ENCODE measurements at regions not wholly inside any gene's neighbourhood (a gene's known extent, or its start where the extent isn't known, plus 50 kb on each side); places are given as distances from the start of the nearest gene placed in this dataset.
"Not testable (repeated sequence)": the region's sequence is repeated elsewhere in the genome, so short reads cannot be mapped to it uniquely, and the experiment has no call there.

GRCh38 chr4:169846396-169846795 lies 88.7 kb upstream of the HPF1 start:
- Histone ChIP-seq H3K4me1 (no peaks in the 10 kb centered on the region), H3K27me3 (peaks cover 0 to 7% (median 0%) of the 10 kb centered on the region in 9 donors), H3K36me3 (no peaks in the 10 kb centered on the region), H3K4me3 (no peak overlapping the region), H3K27ac (no peak overlapping the region), H3K9me3 (no peaks in the 10 kb centered on the region)
- WGBS, 4 donors, result 80 to 88% (median 84%) methylated on average over 2 of the region's 2 CpGs
- intact Hi-C loops (cut with DNase I), result no loop called here
- DNase-seq, result no peak
- no peak for ATAC-seq
- TF ChIP-seq, protein P1, sequence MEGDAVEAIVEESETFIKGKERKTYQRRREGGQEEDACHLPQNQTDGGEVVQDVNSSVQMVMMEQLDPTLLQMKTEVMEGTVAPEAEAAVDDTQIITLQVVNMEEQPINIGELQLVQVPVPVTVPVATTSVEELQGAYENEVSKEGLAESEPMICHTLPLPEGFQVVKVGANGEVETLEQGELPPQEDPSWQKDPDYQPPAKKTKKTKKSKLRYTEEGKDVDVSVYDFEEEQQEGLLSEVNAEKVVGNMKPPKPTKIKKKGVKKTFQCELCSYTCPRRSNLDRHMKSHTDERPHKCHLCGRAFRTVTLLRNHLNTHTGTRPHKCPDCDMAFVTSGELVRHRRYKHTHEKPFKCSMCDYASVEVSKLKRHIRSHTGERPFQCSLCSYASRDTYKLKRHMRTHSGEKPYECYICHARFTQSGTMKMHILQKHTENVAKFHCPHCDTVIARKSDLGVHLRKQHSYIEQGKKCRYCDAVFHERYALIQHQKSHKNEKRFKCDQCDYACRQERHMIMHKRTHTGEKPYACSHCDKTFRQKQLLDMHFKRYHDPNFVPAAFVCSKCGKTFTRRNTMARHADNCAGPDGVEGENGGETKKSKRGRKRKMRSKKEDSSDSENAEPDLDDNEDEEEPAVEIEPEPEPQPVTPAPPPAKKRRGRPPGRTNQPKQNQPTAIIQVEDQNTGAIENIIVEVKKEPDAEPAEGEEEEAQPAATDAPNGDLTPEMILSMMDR (IDR thresholded peaks at IDR 0.05), result no peak
- TF ChIP-seq POLR2A (IDR thresholded peaks at IDR 0.05), result no peak

GRCh38 chr4:169841776-169842175 lies 84.0 kb upstream of the HPF1 start:
- ATAC-seq (no peak), DNase-seq (no peak)
- Histone ChIP-seq H3K9me3 (no peaks in the 10 kb centered on the region), H3K27ac (no peak overlapping the region), H3K36me3 (no peaks in the 10 kb centered on the region), H3K27me3 (no peaks in the 10 kb centered on the region), H3K4me1 (no peaks in the 10 kb centered on the region), H3K4me3 (no peak overlapping the region)
- TF ChIP-seq, protein P1 (IDR thresholded peaks at IDR 0.05), result no peak
- TF ChIP-seq POLR2A (IDR thresholded peaks at IDR 0.05), result no peak
- WGBS, 4 donors, result 86 to 91% (median 89%) methylated on average over 3 of the region's 3 CpGs
- intact Hi-C loops (cut with DNase I), result no loop called here

- WGBS, 4 donors, result 48 to 55% (median 52%) methylated on average over 3 of the region's 3 CpGs
- TF ChIP-seq, protein P1 (IDR thresholded peaks at IDR 0.05), result no peak
- TF ChIP-seq POLR2A (IDR thresholded peaks at IDR 0.05), result no peak
- Histone ChIP-seq H3K36me3 (no peaks in the 10 kb centered on the region), H3K4me3 (no peak overlapping the region), H3K27me3 (no peaks in the 10 kb centered on the region), H3K9me3 (no peaks in the 10 kb centered on the region), H3K4me1 (no peaks in the 10 kb centered on the region), H3K27ac (no peak overlapping the region)
- ATAC-seq, result no peak
- intact Hi-C loops (cut with DNase I), result no loop called here
- no peak for DNase-seq
Observed at GRCh38 chr4:169840554-169840953, 82.8 kb upstream of the HPF1 start.

- H3K27me3 ChIP-seq; H3K4me3 ChIP-seq; ATAC-seq; H3K36me3 ChIP-seq; intact Hi-C loops (cut with DNase I); H3K27ac ChIP-seq; DNase-seq; H3K9me3 ChIP-seq; H3K4me1 ChIP-seq: not testable (repeated sequence)
- 85 to 94% (median 93%) methylated on average over 11 to 29 of the region's 29 CpGs for WGBS, 4 donors
Observed at GRCh38 chr4:169828329-169828728, 70.6 kb upstream of the HPF1 start.

DNA sequence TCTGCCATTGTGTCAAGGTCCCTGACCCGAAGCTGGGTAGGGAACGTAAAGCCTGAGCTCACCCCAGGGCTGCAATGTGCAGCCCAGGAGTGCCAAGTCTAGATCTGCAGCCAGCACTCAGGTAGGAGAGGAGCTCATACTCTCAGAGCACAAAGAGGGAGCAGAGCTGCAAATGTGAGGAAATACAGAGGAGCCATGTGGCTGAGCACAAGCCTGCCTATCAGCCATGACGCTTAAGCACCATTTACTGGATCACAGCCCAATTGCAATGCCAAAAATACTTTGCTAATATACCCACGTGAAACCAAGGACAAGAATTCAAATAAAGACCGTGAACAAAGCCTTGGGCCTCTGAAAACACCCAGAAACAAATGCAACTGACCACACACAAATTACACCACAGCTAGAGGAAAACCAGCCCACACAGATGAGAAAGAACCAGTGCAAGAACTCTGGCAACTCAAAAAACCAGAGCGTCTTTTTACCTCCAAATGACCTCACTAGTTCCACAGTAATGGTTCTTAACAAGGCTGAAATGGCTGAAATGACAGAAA lies 69.0 kb upstream of the HPF1 start:
- peak in 3 of 4 donors; percentile 47 to 73 (median 58) for ATAC-seq
- no peak for TF ChIP-seq POLR2A (IDR thresholded peaks at IDR 0.05)
- TF ChIP-seq, protein P1 (IDR thresholded peaks at IDR 0.05), result no peak
- intact Hi-C loops (cut with DNase I), result no loop called here

More for the DNA sequence above, 69.0 kb upstream of the HPF1 start:
- 44 to 57% (median 48%) methylated on average over 6 of the region's 6 CpGs for WGBS, 4 donors
- H3K4me3 ChIP-seq, result no peak overlapping the region
- H3K27ac ChIP-seq, result no peak overlapping the region
- DNase-seq, result no peak
- no peaks in the 10 kb centered on the region for H3K36me3 ChIP-seq
- H3K9me3 ChIP-seq, result no peaks in the 10 kb centered on the region
- H3K4me1 ChIP-seq, result peaks cover 0 to 9% (median 0%) of the 10 kb centered on the region in 12 donors
- H3K27me3 ChIP-seq, result no peaks in the 10 kb centered on the region
